HG02981 (cell line): ENCODE measurements at regions not wholly inside any gene's neighbourhood (a gene's known extent, or its start where the extent isn't known, plus 50 kb on each side); places are given as distances from the start of the nearest gene placed in this dataset.

ENCODE experiments used
- ATAC-seq: cut with Tn5 transposase; IDR thresholded peaks from one replicate; pipeline ENCODE4 v1.9.1; 2021; ENCODE audit warnings: mild to moderate bottlenecking, moderate library complexity; ENCODE audit not compliant: unreplicated experiment

- ATAC-seq: no peak
These were observed 163.1 kb upstream of the SERP2 start for GRCh38 chr13:44210525-44210924.

GRCh38 chr13:44211286-44211685 is 162.3 kb upstream of the SERP2 start:
- no peak for ATAC-seq

GRCh38 chr13:44211704-44212346 is 161.8 kb upstream of the SERP2 start:
- ATAC-seq: no peak

GRCh38 chr13:44212633-44213396 is 160.8 kb upstream of the SERP2 start:
- ATAC-seq: no peak

- no peak for ATAC-seq
These were observed 155.0 kb upstream of the SERP2 start for GRCh38 chr13:44218501-44219240.

GRCh38 chr13:44219577-44220548 is 153.8 kb upstream of the SERP2 start:
- ATAC-seq: no peak

GRCh38 chr13:44220948-44221347 is 152.7 kb upstream of the SERP2 start:
- no peak for ATAC-seq

- no peak for ATAC-seq
These were observed 152.0 kb upstream of the SERP2 start for GRCh38 chr13:44221657-44222056.

- no peak for ATAC-seq
These were observed 149.7 kb upstream of the SERP2 start for GRCh38 chr13:44223770-44224444.

GRCh38 chr13:44224450-44225149 is 149.0 kb upstream of the SERP2 start:
- no peak for ATAC-seq

- ATAC-seq: no peak
These were observed 144.1 kb upstream of the SERP2 start for GRCh38 chr13:44229371-44230030.

- no peak for ATAC-seq
These were observed 143.6 kb upstream of the SERP2 start for GRCh38 chr13:44230071-44230470.

GRCh38 chr13:44230736-44231135 is 142.9 kb upstream of the SERP2 start:
- no peak for ATAC-seq

- ATAC-seq: no peak
These were observed 141.7 kb upstream of the SERP2 start for GRCh38 chr13:44231786-44232516.

GRCh38 chr13:44232774-44233173 is 140.8 kb upstream of the SERP2 start:
- ATAC-seq: no peak

GRCh38 chr13:44234566-44234965 is 139.1 kb upstream of the SERP2 start:
- no peak for ATAC-seq

GRCh38 chr13:44236370-44236769 is 137.3 kb upstream of the SERP2 start:
- no peak for ATAC-seq

- no peak for ATAC-seq
These were observed 136.8 kb upstream of the SERP2 start for GRCh38 chr13:44236801-44237207.
